Subcutaneous abdominal adipose tissue (tissue), 5 donors: ENCODE measurements at regions not wholly inside any gene's neighbourhood (a gene's known extent, or its start where the extent isn't known, plus 50 kb on each side); places are given as distances from the start of the nearest gene placed in this dataset.
"Not testable (repeated sequence)": the region's sequence is repeated elsewhere in the genome, so short reads cannot be mapped to it uniquely, and the experiment has no call there.

Experiments
- H3K27ac ChIP-seq: one replicate; pipeline ENCODE4 v1.7.0; 2013; ENCODE audit warnings: low read depth, mild to moderate bottlenecking, inconsistent platforms, low read length, moderate library complexity
- H3K27me3 ChIP-seq, 5 donors: one replicate each; pipeline ENCODE4 v1.7.0; 2013; ENCODE audit warnings: low read length in 5 of 5, inconsistent platforms in 1 of 5; ENCODE audit not compliant: control insufficient read depth in 5 of 5, insufficient read depth in 4 of 5
- H3K36me3 ChIP-seq, 5 donors: one replicate each; pipeline ENCODE4 v1.7.0; 2013; ENCODE audit warnings: low read length in 5 of 5; ENCODE audit not compliant: control insufficient read depth in 5 of 5, insufficient read depth in 5 of 5
- H3K4me1 ChIP-seq, 5 donors: one replicate each; pipeline ENCODE4 v1.7.0; 2013; ENCODE audit warnings: low read length in 5 of 5, mild to moderate bottlenecking in 3 of 5, moderate library complexity in 1 of 5; ENCODE audit not compliant: control insufficient read depth in 5 of 5, insufficient read depth in 5 of 5
- H3K4me3 ChIP-seq, 5 donors: one replicate each; pipeline ENCODE4 v1.7.0; 2013; ENCODE audit warnings: low read length in 5 of 5, low read depth in 1 of 5
- H3K9ac ChIP-seq, 5 donors: one replicate each; pipeline ENCODE4 v1.7.0; 2013; ENCODE audit warnings: low read length in 5 of 5, mild to moderate bottlenecking in 4 of 5, moderate library complexity in 3 of 5
- H3K9me3 ChIP-seq, 5 donors: one replicate each; pipeline ENCODE4 v1.7.0; 2013; ENCODE audit warnings: low read length in 5 of 5; ENCODE audit not compliant: control insufficient read depth in 5 of 5
- donor health status: healthy.
- donor health status: healthy.
- donor health status: healthy.
- donor health status: healthy.
- donor health status: healthy.

DNA sequence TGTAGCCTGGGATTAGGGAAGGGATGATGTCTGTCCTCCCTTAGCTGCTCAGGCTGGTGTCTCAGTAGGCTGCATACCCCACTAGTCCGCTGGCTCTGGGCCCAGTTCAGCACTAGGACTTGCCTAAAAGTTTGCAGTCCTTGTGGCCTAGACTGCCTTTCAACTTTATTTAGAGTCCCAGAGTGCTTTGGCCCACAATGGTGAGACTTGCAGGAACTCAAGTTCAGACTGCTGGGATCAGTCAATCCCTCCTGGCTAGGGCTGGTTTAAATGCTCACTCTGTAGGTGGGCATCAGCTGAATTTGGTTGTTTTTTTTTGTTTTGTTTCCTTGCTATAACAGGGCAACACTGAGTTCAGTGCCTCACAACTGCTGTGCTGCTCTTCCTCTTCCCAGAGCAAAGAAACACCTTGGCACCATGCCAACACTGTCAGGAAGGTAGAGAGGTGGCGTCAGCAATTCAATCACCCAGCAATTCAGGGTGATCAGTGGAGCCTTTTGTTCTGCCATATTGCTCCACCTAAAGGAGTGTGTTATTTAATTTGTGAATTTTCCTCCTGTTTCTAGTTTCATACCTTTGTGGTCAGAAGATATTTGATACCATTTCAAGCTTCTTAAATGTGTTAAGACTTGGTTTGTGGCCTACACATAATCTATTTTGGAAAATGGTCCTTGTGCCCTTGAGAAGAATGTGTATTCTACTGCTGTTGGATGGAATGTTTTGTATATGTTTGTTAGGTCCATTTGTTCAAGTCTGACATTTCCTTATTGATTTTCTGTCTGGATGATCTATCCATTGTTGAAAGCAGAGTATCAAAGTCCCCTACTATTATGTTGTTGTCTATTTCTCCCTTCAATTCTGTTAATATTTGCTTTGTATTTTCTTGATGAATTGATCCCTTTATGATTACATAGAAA lies 284.0 kb upstream of the PMFBP1 start:
- Histone ChIP-seq H3K4me3 (no peak overlapping the region), H3K36me3 (no peaks in the 10 kb centered on the region), H3K9me3 (peaks cover 0 to 15% (median 5%) of the 10 kb centered on the region in 5 donors)

DNA sequence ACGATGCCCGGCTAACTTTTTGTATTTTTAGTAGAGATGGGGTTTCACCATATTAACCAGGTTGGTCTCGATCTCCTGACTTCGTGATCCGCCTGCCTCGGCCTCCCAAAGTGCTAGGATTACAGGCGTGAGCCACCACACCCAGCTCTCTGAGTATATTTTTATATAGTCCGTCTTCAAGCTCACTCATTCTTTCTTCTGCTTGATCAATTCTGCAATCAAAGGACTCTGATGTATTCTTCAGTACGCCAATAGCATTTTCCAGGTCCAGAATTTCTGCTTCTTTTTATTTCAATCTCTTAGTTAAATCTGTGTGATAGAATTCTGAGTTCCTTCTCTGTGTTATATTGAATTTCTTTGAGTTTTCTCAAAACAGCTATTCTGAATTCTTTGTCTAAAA lies 281.9 kb upstream of the PMFBP1 start:
- not testable (repeated sequence) for H3K27ac ChIP-seq, H3K9ac ChIP-seq, H3K4me3 ChIP-seq, H3K4me1 ChIP-seq, H3K36me3 ChIP-seq, H3K27me3 ChIP-seq
- H3K9me3 ChIP-seq = peaks cover 0 to 15% (median 5%) of the 10 kb centered on the region in 5 donors

More for the DNA sequence above, 284.0 kb upstream of the PMFBP1 start:
- Histone ChIP-seq H3K27me3 (no peaks in the 10 kb centered on the region), H3K4me1 (no peaks in the 10 kb centered on the region), H3K27ac (no peak overlapping the region), H3K9ac (no peak overlapping the region)

GRCh38 chr16:72444696-72445095 lies 272.7 kb upstream of the PMFBP1 start:
- Histone ChIP-seq H3K9ac (no peak overlapping the region), H3K27ac (no peak overlapping the region), H3K27me3 (no peaks in the 10 kb centered on the region), H3K36me3 (no peaks in the 10 kb centered on the region), H3K4me1 (no peaks in the 10 kb centered on the region), H3K9me3 (peaks cover 0 to 2% (median 0%) of the 10 kb centered on the region in 5 donors), H3K4me3 (no peak overlapping the region)

DNA sequence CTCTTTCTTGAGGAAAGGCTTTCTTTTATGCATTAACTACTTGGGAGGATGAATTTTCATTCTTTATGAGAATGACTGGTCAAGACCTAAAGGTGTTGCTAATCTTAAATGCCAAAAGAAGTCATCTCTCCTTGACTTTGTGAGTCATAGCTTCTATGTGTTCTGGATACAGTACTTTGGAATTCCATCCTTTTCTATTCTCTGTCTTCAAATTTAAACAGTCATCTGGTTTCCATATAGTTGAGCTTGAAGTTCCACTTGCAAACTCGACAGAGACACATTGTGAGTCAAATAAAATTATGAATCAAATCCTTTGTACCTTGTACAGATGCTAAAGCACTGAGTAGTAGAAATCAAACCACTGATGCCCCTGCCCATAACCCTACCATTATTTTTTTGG lies 271.9 kb upstream of the PMFBP1 start:
- no peaks in the 10 kb centered on the region for H3K4me1 ChIP-seq

DNA sequence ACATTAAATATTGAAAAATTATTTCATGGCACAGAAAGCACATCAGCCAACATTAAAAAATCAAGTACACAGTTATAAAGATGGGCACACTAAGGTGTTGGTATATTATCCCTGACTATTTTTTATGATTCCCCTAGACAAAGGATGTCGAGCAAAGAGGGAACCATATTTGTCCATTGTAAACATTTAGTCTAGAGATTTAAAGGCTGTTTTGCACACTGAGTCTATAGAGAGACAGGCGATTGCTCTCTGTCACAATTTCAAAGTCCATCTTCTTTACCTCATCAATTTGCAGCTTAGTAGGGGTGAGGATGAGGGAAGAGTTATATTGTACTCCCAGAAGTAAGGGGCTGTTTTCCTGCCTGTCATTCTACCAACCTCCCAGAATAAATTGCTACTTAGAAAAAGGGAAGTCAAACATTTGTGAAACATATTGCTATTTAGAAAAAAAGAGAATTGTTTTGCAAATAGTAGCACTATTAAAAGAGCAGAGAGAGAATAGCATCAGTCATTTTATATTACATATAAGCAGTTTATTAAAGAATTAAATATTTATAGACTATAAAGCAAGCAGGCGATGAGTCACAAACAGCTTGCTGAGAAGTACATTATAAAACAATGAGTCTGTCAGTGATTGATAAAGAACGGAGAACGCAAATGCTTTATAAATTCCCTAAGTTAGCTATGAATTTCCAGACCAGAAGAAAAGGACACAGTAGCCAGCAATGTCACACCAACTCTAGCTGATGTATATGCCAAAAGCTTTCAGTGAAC lies 270.6 kb upstream of the PMFBP1 start:
- peaks cover 0 to 2% (median 0%) of the 10 kb centered on the region in 5 donors for H3K9me3 ChIP-seq
- H3K9ac ChIP-seq = no peak overlapping the region
- no peaks in the 10 kb centered on the region for H3K36me3 ChIP-seq
- no peaks in the 10 kb centered on the region for H3K4me1 ChIP-seq
- no peak overlapping the region for H3K4me3 ChIP-seq
- no peaks in the 10 kb centered on the region for H3K27me3 ChIP-seq
- no peak overlapping the region for H3K27ac ChIP-seq

More for the DNA sequence above, 271.9 kb upstream of the PMFBP1 start:
- Histone ChIP-seq H3K27ac (no peak overlapping the region), H3K4me3 (no peak overlapping the region), H3K9me3 (peaks cover 0 to 2% (median 0%) of the 10 kb centered on the region in 5 donors), H3K9ac (no peak overlapping the region), H3K27me3 (no peaks in the 10 kb centered on the region), H3K36me3 (no peaks in the 10 kb centered on the region)

DNA sequence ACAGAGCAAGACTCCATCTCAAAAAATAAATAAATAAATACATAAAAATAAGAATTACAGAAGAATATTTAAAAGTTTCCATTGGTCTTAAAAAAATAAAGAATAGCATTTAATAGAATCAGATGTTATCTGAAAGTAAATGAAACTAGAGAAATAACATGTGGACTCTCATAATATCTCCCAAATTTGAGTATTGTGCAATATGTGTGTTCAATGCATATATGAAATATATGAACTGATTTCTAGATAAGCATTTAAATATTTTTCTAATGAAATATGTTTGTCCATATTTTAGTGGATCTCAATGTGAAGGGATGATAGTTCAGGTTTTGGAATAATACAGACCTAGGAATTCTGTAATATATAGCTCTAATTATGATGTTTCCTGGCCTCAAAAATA lies 265.9 kb upstream of the PMFBP1 start:
- Histone ChIP-seq H3K27ac (no peak overlapping the region), H3K27me3 (no peaks in the 10 kb centered on the region), H3K4me3 (no peak overlapping the region), H3K36me3 (no peaks in the 10 kb centered on the region), H3K9me3 (peaks cover 7 to 18% (median 8%) of the 10 kb centered on the region in 5 donors), H3K4me1 (no peaks in the 10 kb centered on the region), H3K9ac (no peak overlapping the region)

GRCh38 chr16:72434159-72434558 lies 262.2 kb upstream of the PMFBP1 start:
- Histone ChIP-seq H3K4me1 (no peaks in the 10 kb centered on the region), H3K9me3 (peaks cover 7 to 18% (median 8%) of the 10 kb centered on the region in 5 donors), H3K4me3 (no peak overlapping the region), H3K27ac (no peak overlapping the region), H3K27me3 (no peaks in the 10 kb centered on the region), H3K36me3 (no peaks in the 10 kb centered on the region), H3K9ac (no peak overlapping the region)

- H3K4me3 ChIP-seq = no peak overlapping the region
Observed at GRCh38 chr16:72430121-72430520, 258.2 kb upstream of the PMFBP1 start.

DNA sequence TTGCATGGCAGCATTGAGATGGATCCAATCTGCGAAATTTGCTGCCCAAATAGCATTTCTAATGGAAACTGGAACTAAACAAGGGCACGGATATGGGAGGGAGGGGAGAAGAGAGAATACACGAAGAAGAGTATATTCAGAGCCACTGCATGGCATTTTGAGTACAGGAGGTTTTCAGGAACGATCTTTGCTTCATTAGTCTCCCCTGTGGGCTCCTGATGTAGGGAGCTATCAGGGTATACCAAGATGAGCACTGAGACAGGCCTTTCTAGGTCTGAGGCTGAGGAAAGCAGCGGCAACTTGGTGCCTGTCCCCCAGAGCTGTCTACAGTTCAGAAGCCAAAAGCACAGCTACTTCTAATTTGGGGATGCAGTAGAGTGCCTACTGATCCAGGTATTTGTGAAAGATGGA lies 257.7 kb upstream of the PMFBP1 start:
- Histone ChIP-seq H3K9ac (no peak overlapping the region), H3K27ac (no peak overlapping the region), H3K36me3 (no peaks in the 10 kb centered on the region), H3K9me3 (peaks cover 3 to 13% (median 8%) of the 10 kb centered on the region in 5 donors), H3K27me3 (no peaks in the 10 kb centered on the region), H3K4me1 (no peaks in the 10 kb centered on the region), H3K4me3 (no peak overlapping the region)

More at GRCh38 chr16:72430121-72430520, 258.2 kb upstream of the PMFBP1 start:
- Histone ChIP-seq H3K9me3 (peaks cover 7 to 17% (median 8%) of the 10 kb centered on the region in 5 donors), H3K27ac (no peak overlapping the region), H3K27me3 (no peaks in the 10 kb centered on the region), H3K4me1 (no peaks in the 10 kb centered on the region), H3K36me3 (no peaks in the 10 kb centered on the region), H3K9ac (no peak overlapping the region)
